ENCODE measurements at regions not wholly inside any gene's neighbourhood (a gene's known extent, or its start where the extent isn't known, plus 50 kb on each side); places are given as distances from the start of the nearest gene placed in this dataset.
A peak's percentile ranks its signal among the peaks of the same experiment; 100 is the strongest.
"Not testable (repeated sequence)": the region's sequence is repeated elsewhere in the genome, so short reads cannot be mapped to it uniquely, and the experiment has no call there.

- no peak for DNase-seq
Observed at GRCh38 chr5:152711801-152712388, 306.8 kb upstream of the NMUR2 start.

- DNase-seq: no peak
Observed at GRCh38 chr5:152717393-152717792, 312.3 kb upstream of the NMUR2 start.

- DNase-seq: no peak
Observed at GRCh38 chr5:152723482-152723881, 318.4 kb upstream of the NMUR2 start.

GRCh38 chr5:152730176-152730575 lies 325.1 kb upstream of the NMUR2 start:
- no peak for DNase-seq

GRCh38 chr5:152736906-152737305 lies 331.8 kb upstream of the NMUR2 start:
- DNase-seq: no peak

GRCh38 chr5:152739916-152740315 lies 334.8 kb upstream of the NMUR2 start:
- DNase-seq: no peak

GRCh38 chr5:152741126-152741525 lies 336.0 kb upstream of the NMUR2 start:
- not testable (repeated sequence) for DNase-seq

- DNase-seq: not testable (repeated sequence)
Observed at GRCh38 chr5:152787709-152788217, 382.7 kb upstream of the NMUR2 start.

- no peak for DNase-seq
Observed at GRCh38 chr5:152801886-152802285, 396.8 kb upstream of the NMUR2 start.

GRCh38 chr5:152804179-152804578 lies 399.1 kb upstream of the NMUR2 start:
- no peak for DNase-seq

- DNase-seq: no peak
Observed at GRCh38 chr5:152811988-152812387, 406.9 kb upstream of the NMUR2 start.

GRCh38 chr5:152813526-152813925 lies 408.4 kb upstream of the NMUR2 start:
- peak in 1 of 2 experiments; percentile 32 for DNase-seq

GRCh38 chr5:152819891-152820290 lies 414.8 kb upstream of the NMUR2 start:
- no peak for DNase-seq

- DNase-seq: no peak
Observed at GRCh38 chr5:152824316-152824715, 419.2 kb upstream of the NMUR2 start.

GRCh38 chr5:152838241-152838786 lies 433.2 kb upstream of the NMUR2 start:
- no peak for DNase-seq

- DNase-seq: no peak
Observed at GRCh38 chr5:152844713-152845112, 439.6 kb upstream of the NMUR2 start.

GRCh38 chr5:152853361-152853760 lies 448.3 kb upstream of the NMUR2 start:
- no peak for DNase-seq

- DNase-seq: no peak
Observed at GRCh38 chr5:152855441-152855840, 450.4 kb upstream of the NMUR2 start.

- no peak for DNase-seq
Observed at GRCh38 chr5:152861231-152861630, 456.2 kb upstream of the NMUR2 start.

- no peak for DNase-seq
Observed at GRCh38 chr5:152864447-152864846, 459.4 kb upstream of the NMUR2 start.

- DNase-seq: no peak
Observed at GRCh38 chr5:152864991-152865390, 459.9 kb upstream of the NMUR2 start.

GRCh38 chr5:152869971-152870370 lies 464.9 kb upstream of the NMUR2 start:
- no peak for DNase-seq

- no peak for DNase-seq
Observed at GRCh38 chr5:152882621-152883020, 477.5 kb upstream of the NMUR2 start.

- DNase-seq: no peak
Observed at GRCh38 chr5:152883066-152883775, 478.1 kb upstream of the NMUR2 start.
